Caco-2 (cell line): ENCODE measurements at regions not wholly inside any gene's neighbourhood (a gene's known extent, or its start where the extent isn't known, plus 50 kb on each side); places are given as distances from the start of the nearest gene placed in this dataset.

ENCODE experiments used
- BruUV-seq: library from RNA; stranded (reverse); fragments of 400-500 nt; replicated peaks from 2 replicates; lab custom pipeline; 2021; lab: Mats Ljungman, UMichigan
- CTCF ChIA-PET: fragments of 300-600 bp; sonication (Branson Sonifier 250); formaldehyde crosslinking; loops from one replicate; lab custom pipeline; 2022; ENCODE audit warnings: antibody characterized with exemption; lab: Charles Lee
- POLR2A ChIA-PET: fragments of 300-600 bp; sonication (Branson Sonifier 250); formaldehyde crosslinking; loops from one replicate; lab custom pipeline; 2022; ENCODE audit warnings: antibody characterized with exemption; lab: Charles Lee
- DNase-seq, 2 experiments: peaks; one replicate each; pipeline versions ENCODE4 v3.0.0 to v3.0.0-alpha.2; 2020 to 2022
- H3K27me3 ChIP-seq: replicated peaks from 2 replicates; pipeline ENCODE4 v1.6.0; 2011; ENCODE audit warnings: low read length; ENCODE audit not compliant: control insufficient read depth, insufficient read depth
- H3K36me3 ChIP-seq: 2 replicates; pipeline ENCODE4 v1.5.1; 2011; ENCODE audit warnings: low read length; ENCODE audit not compliant: control insufficient read depth, insufficient read depth
- H3K4me1 ChIP-seq: fragments of 250-450 bp; sonication (Bioruptor Pico); 2 replicates; pipeline ENCODE4 v1.5.1; 2020; ENCODE audit warnings: mild to moderate bottlenecking
- H3K4me3 ChIP-seq: 2 replicates; pipeline ENCODE4 v1.5.1; 2011; ENCODE audit warnings: low read depth, mild to moderate bottlenecking, control low read depth, low read length
- H3K9me3 ChIP-seq: fragments of 250-450 bp; sonication (Bioruptor Pico); 2 replicates; pipeline ENCODE4 v1.5.1; 2020; ENCODE audit warnings: mild to moderate bottlenecking, moderate library complexity
- H3K27ac Mint-ChIP-seq: one replicate; pipeline ENCODE4 v1.8.0; 2022; ENCODE audit warnings: mixed read lengths; ENCODE audit not compliant: unreplicated experiment
- H3K27me3 Mint-ChIP-seq: one replicate; pipeline ENCODE4 v1.8.0; 2022; ENCODE audit warnings: mixed read lengths; ENCODE audit not compliant: insufficient read depth, unreplicated experiment
- H3K36me3 Mint-ChIP-seq: one replicate; pipeline ENCODE4 v1.8.0; 2022; ENCODE audit warnings: mild to moderate bottlenecking, mixed read lengths; ENCODE audit not compliant: insufficient read depth, unreplicated experiment
- H3K4me1 Mint-ChIP-seq: one replicate; pipeline ENCODE4 v1.8.0; 2022; ENCODE audit warnings: low read depth, mixed read lengths; ENCODE audit not compliant: unreplicated experiment
- H3K4me3 Mint-ChIP-seq: one replicate; pipeline ENCODE4 v1.8.0; 2022; ENCODE audit warnings: mild to moderate bottlenecking, moderate library complexity, mixed read lengths; ENCODE audit not compliant: unreplicated experiment
- H3K9me3 Mint-ChIP-seq: one replicate; pipeline ENCODE4 v1.8.0; 2022; ENCODE audit warnings: mixed read lengths; ENCODE audit not compliant: unreplicated experiment
- CTCF ChIP-seq, 2 experiments: fragments of 200-600 bp in 1 of 2; IDR thresholded peaks; 1 replicate in 1 of 2; 2 replicates in 1 of 2; pipeline versions ENCODE4 v1.5.1 to v1.8.0; 2011 to 2022; ENCODE audit warnings: antibody characterized with exemption in 1 of 2, control low read depth in 1 of 2, inconsistent platforms in 1 of 2, low read depth in 1 of 2, low read length in 1 of 2, mild to moderate bottlenecking in 1 of 2, moderate library complexity in 1 of 2; ENCODE audit not compliant: insufficient read depth in 1 of 2, severe bottlenecking in 1 of 2, unreplicated experiment in 1 of 2
- intact Hi-C: fragments of 100-400 bp; cut with micrococcal nuclease; formaldehyde crosslinking; loops from one replicate; pipeline ENCODE4 v1.10.0; 2022; ENCODE audit not compliant: unreplicated experiment

DNA sequence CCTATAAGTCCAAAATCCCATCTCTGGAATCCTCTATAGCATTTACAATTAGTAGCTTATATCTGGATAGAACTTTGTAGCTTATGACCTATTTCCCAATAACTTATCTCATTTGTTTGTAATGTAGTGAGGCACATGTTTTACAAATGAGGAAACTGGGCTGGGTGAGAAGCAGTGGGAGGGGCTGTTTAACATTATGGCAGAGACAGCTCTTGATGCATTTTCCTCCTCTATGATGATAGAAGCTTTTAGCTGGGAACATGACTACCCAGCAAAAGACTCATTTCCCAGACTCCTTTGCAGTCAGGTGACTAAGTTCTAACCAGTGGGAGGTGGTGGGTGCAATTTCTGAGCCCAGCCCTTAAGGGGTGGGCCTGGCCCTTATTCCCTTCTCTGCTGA is 179.7 kb downstream of the TTC8 start:
- Mint-ChIP-seq H3K9me3 (peaks cover 9% of the 10 kb centered on the region), H3K36me3 (no peaks in the 10 kb centered on the region), H3K27ac (no peak overlapping the region), H3K4me3 (no peak overlapping the region), H3K27me3 (no peaks in the 10 kb centered on the region), H3K4me1 (no peaks in the 10 kb centered on the region)
- no peak for DNase-seq
- Histone ChIP-seq H3K36me3 (no peaks in the 10 kb centered on the region), H3K4me1 (peaks cover 9% of the 10 kb centered on the region; the same call in 1 of the 2 replicates), H3K4me3 (no peak overlapping the region), H3K9me3 (no peaks in the 10 kb centered on the region), H3K27me3 (no peaks in the 10 kb centered on the region)
- ChIA-PET POLR2A (no interaction called here), CTCF (no interaction called here)
- TF ChIP-seq CTCF (IDR thresholded peaks at IDR 0.05; ENCODE audit: insufficient read depth in 1 of 2, low read depth in 1 of 2, low read length in 1 of 2, severe bottlenecking in 1 of 2, unreplicated experiment in 1 of 2) = no peak
- intact Hi-C loops = no loop called here
- BruUV-seq = no TSS peak

GRCh38 chr14:89007906-89008305 is 183.5 kb downstream of the TTC8 start:
- Mint-ChIP-seq H3K27me3 (no peaks in the 10 kb centered on the region), H3K36me3 (no peaks in the 10 kb centered on the region), H3K4me3 (no peak overlapping the region), H3K4me1 (no peaks in the 10 kb centered on the region), H3K9me3 (peaks cover 9% of the 10 kb centered on the region), H3K27ac (no peak overlapping the region)
- no peaks in the 10 kb centered on the region for H3K9me3 ChIP-seq
- H3K36me3 ChIP-seq = no peaks in the 10 kb centered on the region
- ChIA-PET CTCF (no interaction called here), POLR2A (no interaction called here)
- no peak overlapping the region for H3K4me3 ChIP-seq
- intact Hi-C loops = no loop called here
- DNase-seq = no peak
- no peaks in the 10 kb centered on the region for H3K27me3 ChIP-seq
- BruUV-seq = no TSS peak
- TF ChIP-seq CTCF (IDR thresholded peaks at IDR 0.05; ENCODE audit: insufficient read depth in 1 of 2, low read depth in 1 of 2, low read length in 1 of 2, severe bottlenecking in 1 of 2, unreplicated experiment in 1 of 2) = no peak
- H3K4me1 ChIP-seq = peaks cover 6% of the 10 kb centered on the region

- H3K27me3 ChIP-seq = no peaks in the 10 kb centered on the region
- H3K9me3 ChIP-seq = no peaks in the 10 kb centered on the region
- H3K4me1 ChIP-seq = peaks cover 6% of the 10 kb centered on the region
- Mint-ChIP-seq H3K4me3 (peak overlapping the region; percentile 68), H3K27me3 (no peaks in the 10 kb centered on the region), H3K4me1 (peaks cover 7% of the 10 kb centered on the region), H3K27ac (peak overlapping the region; percentile 12), H3K9me3 (peaks cover 15% of the 10 kb centered on the region), H3K36me3 (no peaks in the 10 kb centered on the region)
- H3K4me3 ChIP-seq = peak overlapping the region; percentile 45
- no peak for TF ChIP-seq CTCF (IDR thresholded peaks at IDR 0.05; ENCODE audit: insufficient read depth in 1 of 2, low read depth in 1 of 2, low read length in 1 of 2, severe bottlenecking in 1 of 2, unreplicated experiment in 1 of 2)
- intact Hi-C loops = loop anchor here (2.0 to 5.0 kb wide), 5 partner anchors 189 to 449 kb away; partner anchors contain the start of genes EML5 and ZC3H14
- peak in 1 of 2 experiments; percentile 42 for DNase-seq
- ChIA-PET POLR2A (interaction anchor here (0.7 kb wide), 2 partner anchors 630 to 1737 kb away, joined by 3 to 5 read pairs; no protein-coding TSS in a partner anchor), CTCF (interaction anchor here (0.7 to 1.8 kb wide), 4 partner anchors 16 to 344 kb away, joined by 3 to 8 read pairs (median 4); no protein-coding TSS in a partner anchor)
- no peaks in the 10 kb centered on the region for H3K36me3 ChIP-seq
- BruUV-seq = no TSS peak
Measured at GRCh38 chr14:89011355-89012281, 187.2 kb downstream of the TTC8 start.
